Lower lobe of right lung (tissue), 2 donors: ENCODE measurements at regions not wholly inside any gene's neighbourhood (a gene's known extent, or its start where the extent isn't known, plus 50 kb on each side); places are given as distances from the start of the nearest gene placed in this dataset.

Source experiments
- ATAC-seq, 2 donors: fragments of 200-7000 bp; cut with Tn5 transposase; one replicate each; pipeline ENCODE4 v1.9.1; 2020 to 2022; ENCODE audit warnings: mild to moderate bottlenecking in 2 of 2, moderate library complexity in 2 of 2
- DNase-seq: peaks from one replicate; pipeline ENCODE4 v3.0.0-alpha.2; 2020
- H3K27ac ChIP-seq: fragments of 200-600 bp; one replicate; pipeline ENCODE4 v1.8.0; 2022
- H3K27me3 ChIP-seq: fragments of 200-600 bp; one replicate; pipeline ENCODE4 v1.8.0; 2022; ENCODE audit warnings: low read depth
- H3K36me3 ChIP-seq: fragments of 200-600 bp; one replicate; pipeline ENCODE4 v1.8.0; 2022; ENCODE audit warnings: mild to moderate bottlenecking
- H3K4me1 ChIP-seq: fragments of 200-600 bp; one replicate; pipeline ENCODE4 v1.8.0; 2022
- H3K4me3 ChIP-seq: fragments of 200-600 bp; one replicate; pipeline ENCODE4 v1.8.0; 2022; ENCODE audit warnings: mild to moderate bottlenecking
- H3K9me3 ChIP-seq: fragments of 200-600 bp; one replicate; pipeline ENCODE4 v1.8.0; 2022
- intact Hi-C: fragments of 100-400 bp; cut with DNase I; formaldehyde crosslinking; loops from one replicate; pipeline ENCODE4 v1.11.0; 2022
- TF ChIP-seq, protein P1 (sequence below): fragments of 200-600 bp; IDR thresholded peaks from one replicate; pipeline ENCODE4 v1.8.0; 2022; ENCODE audit warnings: antibody characterized with exemption, mild to moderate bottlenecking
- donor health status: DM: no; HTN: yes; CAD: no; lungs with severe emphysema.

DNA sequence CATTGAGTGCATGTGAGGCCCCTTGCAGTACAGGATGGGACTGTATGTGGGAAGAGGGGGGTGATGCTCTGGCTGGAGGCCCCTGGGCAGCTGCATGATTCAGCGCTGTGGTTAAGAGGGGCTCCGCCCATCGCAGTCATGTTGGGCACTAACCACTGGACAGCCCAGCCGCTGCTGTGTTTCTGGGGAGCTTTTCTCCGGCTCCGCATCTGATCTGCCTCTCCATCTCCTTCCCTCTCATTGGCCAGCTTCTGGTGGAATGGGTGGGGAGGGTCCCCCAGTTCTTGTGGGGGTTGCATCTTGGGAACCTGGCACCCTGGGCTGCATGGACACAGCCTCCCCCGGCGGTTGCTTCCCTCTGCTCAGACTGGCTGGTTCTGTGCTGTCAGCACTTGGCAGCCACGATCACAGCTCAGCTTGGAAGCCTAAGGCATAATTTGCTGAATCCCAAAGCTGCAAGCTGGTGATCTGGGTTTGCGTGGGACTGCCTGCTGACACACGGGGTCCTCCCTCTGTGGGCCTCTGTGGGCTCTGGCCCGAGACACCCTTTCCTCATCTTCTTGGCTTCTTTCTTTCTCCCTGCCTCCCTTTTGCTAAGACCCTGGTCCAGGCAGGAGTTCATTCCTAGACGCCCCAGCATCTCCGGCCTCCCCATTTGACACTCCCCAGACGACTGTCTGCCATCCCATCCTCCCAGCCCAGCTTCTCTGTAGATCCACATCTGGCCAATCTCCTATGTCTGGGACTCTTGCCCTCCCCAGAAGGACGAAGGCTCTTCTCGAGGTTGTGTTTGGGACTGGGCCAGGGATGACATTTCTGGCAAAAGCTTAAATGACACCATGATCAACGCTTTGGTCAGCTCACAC is 168.3 kb downstream of the SEC14L1 start:
- ATAC-seq, result peak; percentile 71 to 83
- Histone ChIP-seq H3K4me1 (peaks cover 13% of the 10 kb centered on the region), H3K27me3 (no peaks in the 10 kb centered on the region), H3K4me3 (no peak overlapping the region), H3K36me3 (no peaks in the 10 kb centered on the region), H3K27ac (no peak overlapping the region), H3K9me3 (no peaks in the 10 kb centered on the region)
- DNase-seq, result peak; percentile 71
- TF ChIP-seq, protein P1, sequence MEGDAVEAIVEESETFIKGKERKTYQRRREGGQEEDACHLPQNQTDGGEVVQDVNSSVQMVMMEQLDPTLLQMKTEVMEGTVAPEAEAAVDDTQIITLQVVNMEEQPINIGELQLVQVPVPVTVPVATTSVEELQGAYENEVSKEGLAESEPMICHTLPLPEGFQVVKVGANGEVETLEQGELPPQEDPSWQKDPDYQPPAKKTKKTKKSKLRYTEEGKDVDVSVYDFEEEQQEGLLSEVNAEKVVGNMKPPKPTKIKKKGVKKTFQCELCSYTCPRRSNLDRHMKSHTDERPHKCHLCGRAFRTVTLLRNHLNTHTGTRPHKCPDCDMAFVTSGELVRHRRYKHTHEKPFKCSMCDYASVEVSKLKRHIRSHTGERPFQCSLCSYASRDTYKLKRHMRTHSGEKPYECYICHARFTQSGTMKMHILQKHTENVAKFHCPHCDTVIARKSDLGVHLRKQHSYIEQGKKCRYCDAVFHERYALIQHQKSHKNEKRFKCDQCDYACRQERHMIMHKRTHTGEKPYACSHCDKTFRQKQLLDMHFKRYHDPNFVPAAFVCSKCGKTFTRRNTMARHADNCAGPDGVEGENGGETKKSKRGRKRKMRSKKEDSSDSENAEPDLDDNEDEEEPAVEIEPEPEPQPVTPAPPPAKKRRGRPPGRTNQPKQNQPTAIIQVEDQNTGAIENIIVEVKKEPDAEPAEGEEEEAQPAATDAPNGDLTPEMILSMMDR, result no peak
- intact Hi-C loops, result no loop called here

GRCh38 chr17:77310336-77310735 is 169.6 kb downstream of the SEC14L1 start:
- Histone ChIP-seq H3K4me1 (peaks cover 17% of the 10 kb centered on the region), H3K36me3 (no peaks in the 10 kb centered on the region), H3K9me3 (no peaks in the 10 kb centered on the region), H3K27ac (no peak overlapping the region), H3K4me3 (no peak overlapping the region), H3K27me3 (no peaks in the 10 kb centered on the region)
- ATAC-seq (no peak), DNase-seq (no peak)
- TF ChIP-seq, protein P1, result no peak
- intact Hi-C loops, result no loop called here

DNA sequence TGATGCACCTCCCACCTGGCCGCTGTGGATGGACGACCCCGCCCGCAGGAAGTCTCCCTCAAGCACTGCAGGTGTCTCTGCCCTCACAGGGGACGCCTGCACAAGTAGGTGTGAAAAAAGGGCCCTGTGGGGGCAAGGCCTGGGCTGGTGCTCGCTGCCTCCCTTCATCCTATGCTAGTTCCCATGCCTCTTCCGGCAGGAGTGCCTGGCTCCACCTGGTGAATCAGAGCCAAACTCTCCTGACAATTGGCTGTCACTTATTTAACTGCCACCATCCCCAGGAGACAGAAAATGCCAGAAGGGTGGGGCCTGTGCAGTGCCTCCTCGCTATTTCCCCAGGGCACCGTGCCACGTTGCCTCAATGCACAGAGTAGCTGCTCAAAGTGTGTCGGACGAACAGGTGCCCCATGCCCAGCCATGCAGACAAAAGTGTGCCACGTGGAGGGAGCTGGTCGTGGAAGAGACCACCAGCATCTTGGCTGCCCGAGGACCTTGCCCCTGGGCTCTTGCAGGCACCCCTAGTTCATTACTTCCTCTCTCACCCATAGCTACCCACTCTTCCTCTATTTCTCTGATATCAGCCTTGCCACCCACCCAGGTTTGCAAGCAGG is 170.7 kb downstream of the SEC14L1 start:
- peaks cover 29% of the 10 kb centered on the region for H3K4me1 ChIP-seq

GRCh38 chr17:77312061-77312701 is 171.4 kb downstream of the SEC14L1 start:
- intact Hi-C loops, result no loop called here
- Histone ChIP-seq H3K4me3 (no peak overlapping the region), H3K9me3 (no peaks in the 10 kb centered on the region), H3K27ac (no peak overlapping the region), H3K27me3 (no peaks in the 10 kb centered on the region), H3K4me1 (peaks cover 30% of the 10 kb centered on the region), H3K36me3 (no peaks in the 10 kb centered on the region)
- DNase-seq (peak; percentile 35), ATAC-seq (no peak)
- TF ChIP-seq, protein P1, result no peak

More for the DNA sequence above, 170.7 kb downstream of the SEC14L1 start:
- Histone ChIP-seq H3K9me3 (no peaks in the 10 kb centered on the region), H3K27me3 (no peaks in the 10 kb centered on the region), H3K27ac (no peak overlapping the region), H3K4me3 (no peak overlapping the region), H3K36me3 (no peaks in the 10 kb centered on the region)
- intact Hi-C loops, result no loop called here
- TF ChIP-seq, protein P1, result no peak
- no peak for ATAC-seq
- peak; percentile 30 for DNase-seq

DNA sequence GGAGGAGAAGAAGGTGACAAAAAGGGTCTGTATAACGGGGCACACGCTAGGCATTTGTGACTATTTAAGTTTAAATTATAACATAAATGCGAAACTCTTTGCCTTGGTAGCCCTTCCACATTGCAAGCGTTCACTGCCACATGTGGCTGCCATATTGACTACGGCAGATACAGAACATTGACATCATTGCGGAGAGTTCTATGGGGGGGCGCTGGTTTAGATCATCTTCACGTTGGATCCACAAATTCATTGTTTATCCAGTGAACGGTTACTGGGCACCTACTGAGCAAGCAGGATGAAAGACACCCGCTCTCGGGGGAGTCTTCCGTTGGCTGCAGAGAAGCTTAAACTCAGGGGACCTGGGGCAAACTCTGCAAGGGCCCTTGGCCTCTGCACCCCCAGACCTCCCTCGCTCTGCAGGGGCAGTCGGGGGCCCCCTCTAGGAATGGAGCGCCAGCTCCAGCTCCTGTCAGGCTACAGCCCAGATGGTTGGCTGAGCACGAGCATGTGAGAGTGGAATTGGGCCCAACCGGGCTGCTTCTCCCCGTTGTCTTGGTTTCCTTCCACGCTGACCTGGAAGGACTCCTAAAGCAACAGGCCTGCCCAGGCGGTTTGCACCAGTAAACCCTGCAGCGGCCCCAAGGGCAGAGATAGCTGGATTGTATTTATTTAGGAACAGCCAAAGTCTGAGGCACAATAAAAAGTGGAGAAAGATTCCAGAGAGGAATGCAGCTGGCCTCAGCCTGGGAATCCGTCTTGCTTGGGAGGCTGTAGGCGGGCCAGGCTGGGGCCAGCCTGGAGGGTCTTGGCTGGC is 172.2 kb downstream of the SEC14L1 start:
- DNase-seq (peak; percentile 36), ATAC-seq (no peak)
- intact Hi-C loops, result no loop called here

More for the DNA sequence above, 172.2 kb downstream of the SEC14L1 start:
- Histone ChIP-seq H3K27me3 (no peaks in the 10 kb centered on the region), H3K4me1 (peaks cover 30% of the 10 kb centered on the region), H3K4me3 (no peak overlapping the region), H3K9me3 (no peaks in the 10 kb centered on the region), H3K36me3 (no peaks in the 10 kb centered on the region), H3K27ac (no peak overlapping the region)
- TF ChIP-seq, protein P1, result no peak
